GM12872 (cell line): ENCODE measurements at regions not wholly inside any gene's neighbourhood (a gene's known extent, or its start where the extent isn't known, plus 50 kb on each side); places are given as distances from the start of the nearest gene placed in this dataset.

Experiments
- TF ChIP-seq, protein P1 (sequence below): IDR thresholded peaks from 3 replicates; pipeline ENCODE4 v1.5.1; 2011; ENCODE audit warnings: low read depth, mild to moderate bottlenecking, low read length, moderate library complexity; ENCODE audit not compliant: insufficient read depth

DNA sequence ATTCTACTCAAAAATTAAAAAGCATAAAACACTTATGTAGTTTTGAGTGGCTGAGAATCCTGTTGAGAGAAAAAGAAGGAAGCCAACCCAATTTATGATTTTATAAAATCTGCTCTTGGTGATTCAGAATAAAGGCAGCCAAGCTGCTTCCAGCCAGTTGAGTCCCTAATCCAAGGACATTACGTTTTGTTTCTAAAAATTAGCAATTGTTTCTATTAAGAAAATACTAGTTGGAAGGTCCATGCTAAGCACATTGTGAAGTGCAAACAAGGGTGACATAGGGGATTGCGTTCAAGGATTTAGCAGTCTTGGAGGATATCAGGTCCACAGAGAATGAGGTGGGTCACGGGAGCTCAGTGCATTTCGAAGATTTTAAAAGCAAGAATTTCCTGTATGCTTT, 987.7 kb downstream of the TYW1 start:
- TF ChIP-seq, protein P1, sequence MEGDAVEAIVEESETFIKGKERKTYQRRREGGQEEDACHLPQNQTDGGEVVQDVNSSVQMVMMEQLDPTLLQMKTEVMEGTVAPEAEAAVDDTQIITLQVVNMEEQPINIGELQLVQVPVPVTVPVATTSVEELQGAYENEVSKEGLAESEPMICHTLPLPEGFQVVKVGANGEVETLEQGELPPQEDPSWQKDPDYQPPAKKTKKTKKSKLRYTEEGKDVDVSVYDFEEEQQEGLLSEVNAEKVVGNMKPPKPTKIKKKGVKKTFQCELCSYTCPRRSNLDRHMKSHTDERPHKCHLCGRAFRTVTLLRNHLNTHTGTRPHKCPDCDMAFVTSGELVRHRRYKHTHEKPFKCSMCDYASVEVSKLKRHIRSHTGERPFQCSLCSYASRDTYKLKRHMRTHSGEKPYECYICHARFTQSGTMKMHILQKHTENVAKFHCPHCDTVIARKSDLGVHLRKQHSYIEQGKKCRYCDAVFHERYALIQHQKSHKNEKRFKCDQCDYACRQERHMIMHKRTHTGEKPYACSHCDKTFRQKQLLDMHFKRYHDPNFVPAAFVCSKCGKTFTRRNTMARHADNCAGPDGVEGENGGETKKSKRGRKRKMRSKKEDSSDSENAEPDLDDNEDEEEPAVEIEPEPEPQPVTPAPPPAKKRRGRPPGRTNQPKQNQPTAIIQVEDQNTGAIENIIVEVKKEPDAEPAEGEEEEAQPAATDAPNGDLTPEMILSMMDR: no peak

- TF ChIP-seq, protein P1: no peak
Measured at GRCh38 chr7:67989142-67989541, 992.5 kb downstream of the TYW1 start.

- TF ChIP-seq, protein P1: no peak
Measured at GRCh38 chr7:67990003-67990402, 993.4 kb downstream of the TYW1 start.

- TF ChIP-seq, protein P1: no peak
Measured at GRCh38 chr7:67990716-67991115, 994.1 kb downstream of the TYW1 start.

DNA sequence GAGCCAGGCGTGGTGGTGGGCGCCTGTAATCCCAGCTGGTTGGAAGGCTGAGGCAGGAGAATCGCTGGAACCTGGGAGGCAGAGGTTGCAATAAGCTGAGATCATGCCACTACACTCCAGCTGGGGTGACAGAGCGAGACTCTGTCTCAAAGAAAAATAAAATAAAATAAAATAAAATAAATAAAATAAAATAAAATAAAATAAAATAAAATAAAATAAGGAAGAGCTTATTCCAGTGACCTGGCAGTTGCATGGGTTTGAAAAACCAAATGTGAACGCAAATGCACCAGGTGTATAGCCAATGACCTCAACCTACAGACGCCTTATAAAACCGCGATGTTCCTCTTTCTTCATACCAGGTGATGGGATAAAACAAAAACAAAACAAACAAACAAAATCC, 995.7 kb downstream of the TYW1 start:
- TF ChIP-seq, protein P1: no peak

DNA sequence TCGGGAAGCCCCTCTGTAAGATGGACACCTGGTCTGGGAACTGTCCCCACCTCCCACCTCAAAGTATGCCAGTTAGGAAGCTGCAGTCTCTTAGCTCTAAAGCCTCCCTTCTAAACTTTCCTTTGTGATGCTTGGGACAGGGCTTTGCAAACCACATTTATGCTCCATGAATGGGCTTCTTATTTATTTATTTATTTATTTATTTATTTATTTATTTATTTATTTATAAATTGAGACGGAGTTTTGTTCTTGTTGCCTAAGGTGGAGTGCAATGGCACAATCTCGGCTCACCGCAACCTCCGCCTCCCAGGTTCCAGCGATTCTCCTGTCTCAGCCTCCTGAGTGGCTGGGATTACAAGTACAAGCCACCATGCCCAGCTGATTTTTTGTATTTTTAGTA, 1009.4 kb downstream of the TYW1 start:
- TF ChIP-seq, protein P1: no peak

- TF ChIP-seq, protein P1: no peak
Measured at GRCh38 chr7:68006619-68007018, 1010.0 kb downstream of the TYW1 start.

DNA sequence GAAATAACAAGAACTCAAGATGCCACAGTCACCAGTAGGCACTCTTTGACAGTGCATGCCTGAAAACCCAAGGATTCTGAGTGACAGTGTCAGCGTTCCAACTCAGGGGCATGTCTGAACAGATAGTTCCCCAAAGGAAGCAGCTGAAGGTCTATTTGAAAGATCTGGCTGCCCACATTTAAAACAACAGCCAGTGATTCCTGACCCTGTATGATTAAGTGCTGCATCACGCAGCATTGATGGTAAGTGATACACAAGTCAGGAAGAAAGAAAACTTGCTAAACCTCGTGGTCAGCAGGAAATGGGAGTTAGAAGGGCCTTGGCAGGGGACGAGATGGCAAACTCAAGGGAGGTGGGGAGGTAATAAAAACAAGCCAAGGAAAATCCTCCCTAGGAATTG, 1013.1 kb downstream of the TYW1 start:
- TF ChIP-seq, protein P1: no peak
